ENCODE measurements at regions not wholly inside any gene's neighbourhood (a gene's known extent, or its start where the extent isn't known, plus 50 kb on each side); places are given as distances from the start of the nearest gene placed in this dataset.

DNA sequence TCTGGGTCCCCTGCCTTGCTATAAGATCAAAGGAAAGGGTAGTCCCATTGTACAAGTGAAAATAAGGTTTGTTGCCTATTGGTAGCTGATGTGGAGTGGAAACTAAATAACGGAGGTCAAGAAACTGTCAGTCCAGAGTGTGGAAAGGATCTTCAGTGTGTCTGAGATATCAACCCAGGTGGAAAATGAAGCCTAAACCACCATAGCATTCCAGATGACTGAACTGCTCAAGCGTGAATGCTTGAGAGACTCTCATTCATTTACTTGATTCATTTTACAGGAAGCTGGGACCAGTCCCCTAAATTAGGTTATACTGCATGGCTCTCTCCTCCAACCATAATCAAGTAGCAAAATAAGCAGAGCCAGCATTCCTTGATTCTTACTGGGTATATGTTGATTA is 116.0 kb upstream of the SLC28A3 start:
- TF ChIP-seq, protein P1, sequence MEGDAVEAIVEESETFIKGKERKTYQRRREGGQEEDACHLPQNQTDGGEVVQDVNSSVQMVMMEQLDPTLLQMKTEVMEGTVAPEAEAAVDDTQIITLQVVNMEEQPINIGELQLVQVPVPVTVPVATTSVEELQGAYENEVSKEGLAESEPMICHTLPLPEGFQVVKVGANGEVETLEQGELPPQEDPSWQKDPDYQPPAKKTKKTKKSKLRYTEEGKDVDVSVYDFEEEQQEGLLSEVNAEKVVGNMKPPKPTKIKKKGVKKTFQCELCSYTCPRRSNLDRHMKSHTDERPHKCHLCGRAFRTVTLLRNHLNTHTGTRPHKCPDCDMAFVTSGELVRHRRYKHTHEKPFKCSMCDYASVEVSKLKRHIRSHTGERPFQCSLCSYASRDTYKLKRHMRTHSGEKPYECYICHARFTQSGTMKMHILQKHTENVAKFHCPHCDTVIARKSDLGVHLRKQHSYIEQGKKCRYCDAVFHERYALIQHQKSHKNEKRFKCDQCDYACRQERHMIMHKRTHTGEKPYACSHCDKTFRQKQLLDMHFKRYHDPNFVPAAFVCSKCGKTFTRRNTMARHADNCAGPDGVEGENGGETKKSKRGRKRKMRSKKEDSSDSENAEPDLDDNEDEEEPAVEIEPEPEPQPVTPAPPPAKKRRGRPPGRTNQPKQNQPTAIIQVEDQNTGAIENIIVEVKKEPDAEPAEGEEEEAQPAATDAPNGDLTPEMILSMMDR (IDR thresholded peaks at IDR 0.05; ENCODE audit: insufficient read depth, low read depth, low read length): no peak
- no peak for TF ChIP-seq EZH2 (IDR thresholded peaks at IDR 0.05; ENCODE audit: insufficient read depth, low read length)
